ENCODE measurements at regions not wholly inside any gene's neighbourhood (a gene's known extent, or its start where the extent isn't known, plus 50 kb on each side); places are given as distances from the start of the nearest gene placed in this dataset.

DNA sequence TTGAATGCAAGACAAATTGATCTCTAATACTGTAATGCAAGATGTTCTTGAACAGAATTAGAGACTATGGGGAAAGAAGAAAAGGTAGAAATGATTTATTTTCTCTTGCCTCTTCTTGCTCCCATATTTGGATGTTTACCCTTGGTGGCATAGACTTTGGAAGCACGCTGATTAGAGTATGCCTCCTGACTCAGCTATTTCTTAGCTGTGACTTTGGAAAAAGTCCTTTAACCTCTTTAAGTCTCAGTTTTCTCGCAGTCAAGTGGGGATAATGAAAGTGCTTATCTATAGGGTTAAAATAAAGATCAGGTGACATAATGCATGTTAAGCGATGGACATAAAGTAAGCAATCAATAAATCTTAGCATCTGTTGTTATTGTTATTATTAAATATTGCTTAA, 545.5 kb downstream of the GLUD2 start:
- TF ChIP-seq, protein P1, sequence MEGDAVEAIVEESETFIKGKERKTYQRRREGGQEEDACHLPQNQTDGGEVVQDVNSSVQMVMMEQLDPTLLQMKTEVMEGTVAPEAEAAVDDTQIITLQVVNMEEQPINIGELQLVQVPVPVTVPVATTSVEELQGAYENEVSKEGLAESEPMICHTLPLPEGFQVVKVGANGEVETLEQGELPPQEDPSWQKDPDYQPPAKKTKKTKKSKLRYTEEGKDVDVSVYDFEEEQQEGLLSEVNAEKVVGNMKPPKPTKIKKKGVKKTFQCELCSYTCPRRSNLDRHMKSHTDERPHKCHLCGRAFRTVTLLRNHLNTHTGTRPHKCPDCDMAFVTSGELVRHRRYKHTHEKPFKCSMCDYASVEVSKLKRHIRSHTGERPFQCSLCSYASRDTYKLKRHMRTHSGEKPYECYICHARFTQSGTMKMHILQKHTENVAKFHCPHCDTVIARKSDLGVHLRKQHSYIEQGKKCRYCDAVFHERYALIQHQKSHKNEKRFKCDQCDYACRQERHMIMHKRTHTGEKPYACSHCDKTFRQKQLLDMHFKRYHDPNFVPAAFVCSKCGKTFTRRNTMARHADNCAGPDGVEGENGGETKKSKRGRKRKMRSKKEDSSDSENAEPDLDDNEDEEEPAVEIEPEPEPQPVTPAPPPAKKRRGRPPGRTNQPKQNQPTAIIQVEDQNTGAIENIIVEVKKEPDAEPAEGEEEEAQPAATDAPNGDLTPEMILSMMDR (conservative IDR thresholded peaks at IDR 0.05 in 1 of 2, IDR thresholded peaks at IDR 0.05 in 1 of 2; ENCODE audit: extremely low read depth in 1 of 2, insufficient read depth in 1 of 2, low read depth in 1 of 2, low read length in 2 of 2): no peak
- TF ChIP-seq EZH2 (IDR thresholded peaks at IDR 0.05; ENCODE audit: borderline replicate concordance, low read length): no peak

Measured in mammary epithelial cell (primary cell).